Upper lobe of right lung (tissue), 1 donor: ENCODE measurements at regions not wholly inside any gene's neighbourhood (a gene's known extent, or its start where the extent isn't known, plus 50 kb on each side); places are given as distances from the start of the nearest gene placed in this dataset.

Source experiments
- ATAC-seq: fragments of 200-7000 bp; cut with Tn5 transposase; one replicate; pipeline ENCODE4 v1.9.1; 2020; ENCODE audit warnings: mild to moderate bottlenecking, moderate library complexity
- DNase-seq: peaks from one replicate; pipeline ENCODE4 v3.0.0-alpha.2; 2020
- H3K27ac ChIP-seq: fragments of 200-600 bp; one replicate; pipeline ENCODE4 v1.8.0; 2022
- H3K27me3 ChIP-seq: fragments of 200-600 bp; one replicate; pipeline ENCODE4 v1.8.0; 2022; ENCODE audit warnings: mild to moderate bottlenecking
- H3K36me3 ChIP-seq: fragments of 200-600 bp; one replicate; pipeline ENCODE4 v1.8.0; 2022
- H3K4me1 ChIP-seq: fragments of 200-600 bp; one replicate; pipeline ENCODE4 v1.8.0; 2022
- H3K4me3 ChIP-seq: fragments of 200-600 bp; one replicate; pipeline ENCODE4 v1.8.0; 2022; ENCODE audit warnings: mild to moderate bottlenecking
- H3K9me3 ChIP-seq: fragments of 200-600 bp; one replicate; pipeline ENCODE4 v1.8.0; 2022
- CTCF ChIP-seq: fragments of 200-600 bp; IDR thresholded peaks from one replicate; pipeline ENCODE4 v1.8.0; 2022; ENCODE audit warnings: antibody characterized with exemption
- intact Hi-C: fragments of 100-400 bp; cut with DNase I; formaldehyde crosslinking; loops from one replicate; pipeline ENCODE4 v1.11.0; 2022
- donor health status: DM: no; HTN: yes; CAD: no; lungs with severe emphysema.

- Histone ChIP-seq H3K9me3 (no peaks in the 10 kb centered on the region), H3K36me3 (no peaks in the 10 kb centered on the region), H3K4me1 (no peaks in the 10 kb centered on the region), H3K27ac (no peak overlapping the region), H3K4me3 (no peak overlapping the region), H3K27me3 (no peaks in the 10 kb centered on the region)
- no peak for TF ChIP-seq CTCF
- no peak for DNase-seq
- intact Hi-C loops = no loop called here
- ATAC-seq = no peak
These were observed 204.4 kb downstream of the SPP2 start for GRCh38 chr2:234254783-234255521.

GRCh38 chr2:234252772-234253171 is 202.3 kb downstream of the SPP2 start:
- Histone ChIP-seq H3K9me3 (no peaks in the 10 kb centered on the region), H3K27me3 (no peaks in the 10 kb centered on the region), H3K27ac (no peak overlapping the region), H3K4me3 (no peak overlapping the region), H3K4me1 (no peaks in the 10 kb centered on the region), H3K36me3 (no peaks in the 10 kb centered on the region)
- intact Hi-C loops = no loop called here
- TF ChIP-seq CTCF = no peak
- ATAC-seq = no peak
- DNase-seq = no peak

GRCh38 chr2:234251326-234252271 is 201.1 kb downstream of the SPP2 start:
- intact Hi-C loops = no loop called here
- Histone ChIP-seq H3K27me3 (no peaks in the 10 kb centered on the region), H3K4me1 (no peaks in the 10 kb centered on the region), H3K4me3 (no peak overlapping the region), H3K36me3 (no peaks in the 10 kb centered on the region), H3K27ac (no peak overlapping the region), H3K9me3 (no peaks in the 10 kb centered on the region)
- DNase-seq (no peak), ATAC-seq (peak; percentile 22)
- TF ChIP-seq CTCF = no peak

- no peak for ATAC-seq
- no peak for DNase-seq
- Histone ChIP-seq H3K4me1 (no peaks in the 10 kb centered on the region), H3K27ac (no peak overlapping the region), H3K27me3 (no peaks in the 10 kb centered on the region), H3K4me3 (no peak overlapping the region), H3K9me3 (no peaks in the 10 kb centered on the region), H3K36me3 (no peaks in the 10 kb centered on the region)
- intact Hi-C loops = no loop called here
- no peak for TF ChIP-seq CTCF
These were observed 200.4 kb downstream of the SPP2 start for GRCh38 chr2:234250926-234251325.

- DNase-seq (no peak), ATAC-seq (no peak)
- H3K4me1 ChIP-seq = no peaks in the 10 kb centered on the region
- H3K4me3 ChIP-seq = no peak overlapping the region
- H3K27ac ChIP-seq = no peak overlapping the region
- TF ChIP-seq CTCF = no peak
- intact Hi-C loops = no loop called here
- no peaks in the 10 kb centered on the region for H3K36me3 ChIP-seq
- no peaks in the 10 kb centered on the region for H3K27me3 ChIP-seq
- H3K9me3 ChIP-seq = no peaks in the 10 kb centered on the region
These were observed 199.4 kb downstream of the SPP2 start for GRCh38 chr2:234249873-234250272.
